ENCODE measurements at regions not wholly inside any gene's neighbourhood (a gene's known extent, or its start where the extent isn't known, plus 50 kb on each side); places are given as distances from the start of the nearest gene placed in this dataset.

GRCh38 chr1:117707371-117707770 is 101.5 kb downstream of the TENT5C start:
- no peak for TF ChIP-seq CTCF (IDR thresholded peaks at IDR 0.05; ENCODE audit: poor library complexity, severe bottlenecking)
- TF ChIP-seq POLR2AphosphoS5 (IDR thresholded peaks at IDR 0.05) = no peak
- TF ChIP-seq REST (IDR thresholded peaks at IDR 0.05; ENCODE audit: borderline replicate concordance) = no peak
- no peak for TF ChIP-seq TAF1 (IDR thresholded peaks at IDR 0.05; ENCODE audit: low read depth)
- no peak for TF ChIP-seq SMC3 (conservative IDR thresholded peaks at IDR 0.05; ENCODE audit: poor library complexity)
